NCI-H2029 (cell line): ENCODE measurements at regions not wholly inside any gene's neighbourhood (a gene's known extent, or its start where the extent isn't known, plus 50 kb on each side); places are given as distances from the start of the nearest gene placed in this dataset.

Experiments used
- DNase-seq: peaks from one replicate; lab custom pipeline; 2025; lab: John Stamatoyannopoulos, UW

DNA sequence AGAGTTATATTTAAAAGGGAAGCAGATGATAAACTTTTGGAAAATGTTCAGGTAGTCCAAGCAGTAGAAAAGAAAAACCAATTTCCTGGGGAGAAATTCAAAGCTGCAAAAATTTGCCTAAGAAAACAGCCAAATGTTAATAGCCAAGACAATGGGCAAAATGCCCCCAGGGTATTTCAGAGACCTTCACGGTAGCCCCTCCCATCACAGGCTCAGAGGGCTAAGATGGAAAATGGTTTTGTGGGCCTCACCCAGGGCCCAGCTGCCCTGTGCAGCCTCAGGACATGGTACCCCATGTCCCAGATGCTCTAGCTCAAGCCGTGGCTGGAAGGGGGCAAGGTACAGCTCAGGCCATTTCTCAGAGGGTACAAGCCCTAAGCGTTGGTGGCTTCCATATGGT is 391.0 kb downstream of the ZIC4 start:
- DNase-seq = no peak

DNA sequence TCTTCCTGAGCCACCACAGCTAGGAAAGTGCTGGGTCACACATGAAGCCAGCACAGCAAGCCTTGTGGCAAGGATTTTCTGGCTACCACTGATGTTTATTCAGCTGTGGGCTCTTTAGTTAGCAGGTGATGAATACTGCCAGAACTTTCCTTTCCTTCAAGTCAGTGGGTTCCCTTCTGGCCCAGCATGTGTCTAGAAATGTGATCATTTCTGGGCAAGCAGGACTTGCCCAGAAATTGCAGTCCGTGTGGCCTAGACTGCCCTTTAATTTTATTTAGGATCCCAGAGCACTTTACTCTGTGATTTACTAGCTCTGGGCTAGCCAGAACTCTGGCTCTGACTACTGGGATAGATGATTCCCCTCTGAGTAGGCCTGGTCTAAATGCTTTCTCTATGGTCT is 397.5 kb downstream of the ZIC4 start:
- DNase-seq = no peak

- DNase-seq = no peak
Measured at GRCh38 chr3:147008458-147008857, 397.9 kb downstream of the ZIC4 start.

GRCh38 chr3:147007736-147008245 is 398.6 kb downstream of the ZIC4 start:
- no peak for DNase-seq

DNA sequence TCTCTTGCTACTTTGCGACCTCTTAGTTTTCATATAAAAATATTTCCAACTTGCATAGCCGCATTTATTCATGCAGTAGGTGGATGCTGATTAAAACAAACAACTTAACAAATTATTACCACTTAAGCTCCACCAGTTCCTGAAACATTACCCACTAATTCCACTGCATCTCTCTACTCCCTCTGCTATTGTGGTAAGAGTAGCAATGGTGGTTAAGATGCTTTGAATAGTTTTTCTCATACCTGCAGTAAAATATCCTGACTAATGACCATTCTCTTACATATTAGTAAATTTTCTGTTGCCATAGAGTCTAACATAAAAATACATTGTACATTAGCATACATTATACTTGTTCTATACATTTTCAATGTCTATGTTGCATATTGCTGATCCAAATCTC is 397.6 kb upstream of the PLSCR5 start:
- no peak for DNase-seq

GRCh38 chr3:147000274-147000673 is 395.1 kb upstream of the PLSCR5 start:
- no peak for DNase-seq

DNA sequence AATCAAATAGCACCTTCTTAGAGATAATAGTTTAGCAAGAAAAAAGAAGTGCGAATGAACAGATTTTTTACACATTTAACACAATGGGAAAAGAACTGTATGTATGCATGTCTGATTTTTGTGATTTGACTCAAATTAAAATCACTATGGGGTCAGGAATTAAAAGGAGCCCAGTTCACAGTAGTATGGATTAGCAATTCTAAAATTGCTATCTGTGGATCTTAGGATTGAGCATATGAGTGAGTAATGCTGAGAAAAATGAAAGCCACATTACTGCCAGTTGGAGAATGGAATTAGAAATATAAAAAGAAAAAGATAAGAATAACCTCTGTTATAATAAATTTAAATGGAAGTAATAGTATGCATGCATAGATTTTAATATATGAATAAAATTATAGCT is 386.8 kb upstream of the PLSCR5 start:
- DNase-seq = no peak

GRCh38 chr3:146975476-146975875 is 370.3 kb upstream of the PLSCR5 start:
- no peak for DNase-seq

DNA sequence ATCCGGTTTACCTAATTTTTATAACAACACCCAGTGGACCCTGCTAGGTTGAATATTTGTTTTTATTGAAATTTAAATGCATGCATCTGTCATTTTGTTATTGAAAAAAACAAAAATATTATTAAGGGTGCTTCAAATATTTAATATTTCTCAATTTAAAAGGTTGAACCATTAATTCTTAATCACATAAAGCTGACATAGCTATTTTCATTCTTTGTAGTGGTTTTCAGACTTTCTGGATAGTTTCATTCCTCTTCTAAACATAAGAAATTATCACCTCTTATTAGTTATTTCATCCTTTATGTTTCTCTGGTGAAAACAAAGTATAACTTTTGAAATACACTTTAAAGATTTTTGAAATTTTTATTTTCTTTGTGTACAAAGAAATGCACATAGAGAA is 369.9 kb upstream of the PLSCR5 start:
- DNase-seq = no peak

DNA sequence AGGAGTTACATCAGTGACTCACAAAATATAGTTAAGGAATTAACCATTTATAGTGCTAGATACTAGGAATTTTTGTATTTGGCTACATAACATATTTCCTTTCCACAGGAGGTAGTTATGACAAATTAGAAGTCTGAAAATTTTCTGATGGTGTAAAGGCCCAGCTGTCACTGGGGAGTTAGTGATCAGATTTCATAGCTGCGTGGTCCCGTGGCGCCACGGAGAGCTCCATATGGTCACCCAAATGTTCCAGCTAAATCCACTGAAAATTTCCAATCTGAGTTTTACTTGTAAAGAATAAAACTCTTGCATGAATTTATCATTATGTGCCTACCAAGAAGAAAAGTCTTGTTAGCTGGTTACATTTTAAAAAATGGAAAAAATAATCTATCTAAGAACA is 368.9 kb upstream of the PLSCR5 start:
- no peak for DNase-seq

- DNase-seq = no peak
Measured at GRCh38 chr3:146972726-146973125, 367.6 kb upstream of the PLSCR5 start.

GRCh38 chr3:146970236-146970635 is 365.1 kb upstream of the PLSCR5 start:
- no peak for DNase-seq

DNA sequence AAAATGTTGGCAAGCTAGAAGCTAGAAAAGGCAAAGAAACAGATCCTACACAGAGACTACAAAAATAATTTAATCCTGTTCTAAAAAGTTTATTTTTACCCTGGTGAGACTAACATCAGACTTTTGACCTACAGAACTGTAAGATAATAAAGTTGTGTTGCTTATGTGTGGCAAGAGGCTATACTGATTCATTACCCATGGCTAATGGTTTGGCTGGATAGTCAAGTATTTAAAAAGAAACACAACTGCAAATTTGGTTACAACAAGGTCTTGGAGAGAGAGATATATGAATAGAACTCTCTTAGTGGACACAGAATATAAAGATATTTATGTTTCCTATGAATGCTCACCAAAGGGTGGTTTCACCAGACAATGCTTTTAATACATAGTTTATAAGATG is 364.2 kb upstream of the PLSCR5 start:
- DNase-seq = no peak

DNA sequence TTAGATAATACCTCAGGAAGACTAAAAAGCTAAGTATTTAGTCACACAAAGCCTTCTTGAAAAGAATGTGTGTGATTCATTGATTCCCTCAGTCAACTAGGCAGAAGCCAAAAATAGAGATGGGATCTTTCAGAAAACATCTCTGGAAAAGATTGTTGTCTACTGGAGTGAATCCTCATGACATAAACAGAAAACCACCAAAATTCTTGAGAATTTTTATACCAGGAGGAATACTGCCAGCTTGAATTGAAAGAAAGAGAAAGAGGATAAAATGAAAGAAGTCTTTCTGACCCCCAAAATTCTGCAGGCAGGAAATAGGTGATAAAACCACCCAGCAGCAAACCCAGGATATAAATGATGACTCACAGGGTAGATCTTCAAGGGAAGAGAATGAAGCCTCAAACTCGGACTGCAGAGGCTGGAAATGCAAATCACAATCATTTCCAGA is 363.1 kb upstream of the PLSCR5 start:
- no peak for DNase-seq

DNA sequence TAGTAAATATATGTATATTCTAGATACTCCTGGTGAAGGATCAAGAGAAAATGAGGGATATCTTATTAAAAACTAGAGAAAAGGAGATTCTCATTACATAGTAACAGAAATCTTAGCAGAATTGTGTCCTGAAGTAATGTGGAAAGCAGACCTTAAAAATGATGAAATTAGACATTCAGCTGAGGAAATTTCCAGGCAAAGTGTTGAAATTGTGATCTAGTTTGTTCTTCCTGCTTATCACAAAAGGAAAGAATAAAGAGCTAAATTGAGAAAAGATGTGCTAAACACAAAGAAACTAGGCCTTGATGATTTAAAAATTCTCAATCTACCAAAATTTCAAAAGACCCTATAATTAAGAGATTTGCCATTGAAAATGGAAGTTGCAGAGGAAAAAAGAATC is 362.6 kb upstream of the PLSCR5 start:
- no peak for DNase-seq

DNA sequence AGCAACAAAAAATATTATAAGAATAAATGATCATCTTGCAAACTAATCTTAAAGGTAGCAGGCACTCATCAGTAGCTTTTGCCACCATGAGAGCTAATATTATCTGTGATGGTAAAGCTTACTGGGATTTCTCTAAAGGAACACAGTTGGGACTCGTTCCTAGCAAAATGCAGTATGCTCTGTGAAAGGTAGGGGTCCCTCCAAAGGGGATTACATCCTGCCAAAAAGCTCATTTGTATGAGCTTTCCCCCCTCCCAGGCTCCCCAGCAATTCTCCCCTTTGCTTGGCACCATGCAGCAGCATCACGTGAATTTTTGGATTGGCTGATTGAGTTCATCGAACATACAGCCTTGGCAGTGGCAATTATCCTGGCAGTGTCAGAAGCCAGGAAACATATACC is 361.0 kb upstream of the PLSCR5 start:
- no peak for DNase-seq

- DNase-seq = no peak
Measured at GRCh38 chr3:146953511-146953981, 348.4 kb upstream of the PLSCR5 start.

DNA sequence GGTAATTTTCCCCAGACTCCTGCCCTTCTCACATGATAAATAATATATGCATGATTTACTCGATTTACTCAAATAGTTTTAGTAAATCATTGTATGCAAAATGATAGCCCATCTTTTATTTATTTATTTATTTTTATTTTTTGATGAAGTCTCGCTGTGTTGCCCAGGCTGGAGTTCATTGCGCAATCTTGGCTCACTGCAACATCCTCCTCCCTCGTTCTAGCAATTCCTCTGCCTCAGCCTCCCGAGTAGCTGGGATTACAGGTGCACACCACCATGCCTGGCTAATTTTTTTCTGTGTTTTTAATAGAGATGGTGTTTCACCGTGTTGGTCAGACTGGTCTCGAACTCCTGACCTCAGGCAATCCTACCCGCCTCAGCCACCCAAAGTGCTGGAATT is 343.8 kb upstream of the PLSCR5 start:
- DNase-seq = no peak

- no peak for DNase-seq
Measured at GRCh38 chr3:146948186-146948585, 343.0 kb upstream of the PLSCR5 start.

DNA sequence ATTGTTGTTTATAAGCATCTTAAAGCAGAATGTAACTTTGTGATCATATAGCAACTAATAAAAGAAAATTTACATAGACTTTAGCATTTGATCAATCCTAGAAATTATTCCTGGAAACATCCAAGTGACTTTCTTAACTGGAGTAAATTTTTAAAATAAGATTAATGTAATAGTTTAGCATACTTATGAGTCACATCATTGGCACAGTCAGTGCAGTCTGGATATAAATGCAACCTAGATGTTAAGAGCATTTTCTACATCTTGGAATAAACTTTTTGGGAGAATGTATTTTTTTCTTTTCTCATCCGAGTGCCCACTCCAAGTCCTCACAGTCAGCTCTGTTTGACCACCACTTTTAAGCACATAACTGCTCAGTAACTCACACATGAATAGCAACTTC is 324.6 kb upstream of the PLSCR5 start:
- DNase-seq = no peak

DNA sequence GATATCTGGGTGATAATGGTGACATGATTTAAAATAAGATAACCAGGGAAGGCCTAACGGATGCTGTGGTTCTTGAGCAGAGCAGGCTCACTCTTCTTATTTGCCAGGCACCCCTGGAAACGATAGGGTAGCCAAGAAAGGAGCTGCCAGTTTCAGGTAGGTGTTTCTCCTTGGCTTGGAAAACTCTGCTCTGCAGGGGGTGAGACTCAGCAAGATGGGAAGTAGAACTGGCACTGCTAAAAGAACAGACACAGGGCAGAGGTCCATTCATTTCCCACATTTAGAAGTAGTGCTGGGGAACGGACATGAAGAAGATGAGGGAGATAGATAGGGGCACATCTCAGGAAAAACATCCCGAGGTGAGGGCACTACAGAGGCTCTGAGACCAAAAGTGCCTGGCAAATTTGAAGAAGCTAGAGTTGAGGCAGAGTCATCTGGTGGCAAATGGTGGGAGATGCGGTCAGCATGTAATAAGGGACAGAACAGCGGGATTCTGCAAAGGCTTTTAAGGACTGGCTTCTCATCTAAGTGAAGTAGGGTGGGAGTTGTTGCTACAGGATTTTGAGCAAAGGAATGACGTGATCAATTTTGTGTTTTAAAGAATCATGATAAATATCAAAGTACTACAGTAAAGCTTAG is 323.4 kb upstream of the PLSCR5 start:
- no peak for DNase-seq

GRCh38 chr3:146921693-146922092 is 316.5 kb upstream of the PLSCR5 start:
- DNase-seq = no peak

GRCh38 chr3:146914409-146914808 is 309.3 kb upstream of the PLSCR5 start:
- no peak for DNase-seq
